ENCODE measurements at regions not wholly inside any gene's neighbourhood (a gene's known extent, or its start where the extent isn't known, plus 50 kb on each side); places are given as distances from the start of the nearest gene placed in this dataset.
A peak's percentile ranks its signal among the peaks of the same experiment; 100 is the strongest.

- Histone ChIP-seq H3K4me3 (ENCODE audit: insufficient read depth, low read length) (no peak overlapping the region), H2AFZ (ENCODE audit: low read length) (no peak overlapping the region), H3K4me2 (ENCODE audit: insufficient read depth, low read length) (peak overlapping the region; percentile 39), H3K9me3 (ENCODE audit: low read depth, low read length) (peaks cover 3% of the 10 kb centered on the region), H4K20me1 (ENCODE audit: insufficient read depth, low read length) (no peaks in the 10 kb centered on the region), H3K27ac (ENCODE audit: low read depth, low read length) (no peak overlapping the region), H3K36me3 (ENCODE audit: insufficient read depth, low read length) (no peaks in the 10 kb centered on the region), H3K79me2 (ENCODE audit: insufficient read depth, low read length) (no peaks in the 10 kb centered on the region), H3K4me1 (ENCODE audit: insufficient read depth, low read length) (peaks cover 10% of the 10 kb centered on the region), H3K27me3 (ENCODE audit: insufficient read depth, low read length) (no peaks in the 10 kb centered on the region)
- DNase-seq (ENCODE audit: insufficient read length, low spot score, missing footprints): no peak
- no peak for TF ChIP-seq CTCF (IDR thresholded peaks at IDR 0.05; ENCODE audit: extremely low read depth, low read depth, low read length)
These were observed 623.3 kb downstream of the HINT1 start for GRCh38 chr5:130541617-130542221.

GRCh38 chr5:130536691-130537090 is 628.4 kb downstream of the HINT1 start:
- DNase-seq (ENCODE audit: insufficient read length, low spot score, missing footprints): no peak
- no peak overlapping the region for H3K4me3 ChIP-seq (ENCODE audit: insufficient read depth, low read length)
- no peaks in the 10 kb centered on the region for H3K27me3 ChIP-seq (ENCODE audit: insufficient read depth, low read length)
- no peak overlapping the region for H2AFZ ChIP-seq (ENCODE audit: low read length)
- no peaks in the 10 kb centered on the region for H3K9me3 ChIP-seq (ENCODE audit: low read depth, low read length)
- H3K36me3 ChIP-seq (ENCODE audit: insufficient read depth, low read length): no peaks in the 10 kb centered on the region
- H3K27ac ChIP-seq (ENCODE audit: low read depth, low read length): no peak overlapping the region
- no peak for TF ChIP-seq CTCF (IDR thresholded peaks at IDR 0.05; ENCODE audit: extremely low read depth, low read depth, low read length)
- H3K4me1 ChIP-seq (ENCODE audit: insufficient read depth, low read length): peaks cover 2% of the 10 kb centered on the region
- no peaks in the 10 kb centered on the region for H4K20me1 ChIP-seq (ENCODE audit: insufficient read depth, low read length)
- H3K79me2 ChIP-seq (ENCODE audit: insufficient read depth, low read length): no peaks in the 10 kb centered on the region
- H3K4me2 ChIP-seq (ENCODE audit: insufficient read depth, low read length): no peak overlapping the region

GRCh38 chr5:130532786-130533185 is 628.5 kb downstream of the CHSY3 start:
- Histone ChIP-seq H4K20me1 (ENCODE audit: insufficient read depth, low read length) (no peaks in the 10 kb centered on the region), H3K79me2 (ENCODE audit: insufficient read depth, low read length) (no peaks in the 10 kb centered on the region), H3K27me3 (ENCODE audit: insufficient read depth, low read length) (no peaks in the 10 kb centered on the region), H3K4me2 (ENCODE audit: insufficient read depth, low read length) (no peak overlapping the region), H3K9me3 (ENCODE audit: low read depth, low read length) (no peaks in the 10 kb centered on the region), H3K36me3 (ENCODE audit: insufficient read depth, low read length) (no peaks in the 10 kb centered on the region), H2AFZ (ENCODE audit: low read length) (no peak overlapping the region), H3K27ac (ENCODE audit: low read depth, low read length) (no peak overlapping the region), H3K4me3 (ENCODE audit: insufficient read depth, low read length) (no peak overlapping the region), H3K4me1 (ENCODE audit: insufficient read depth, low read length) (peaks cover 7% of the 10 kb centered on the region)
- TF ChIP-seq CTCF (IDR thresholded peaks at IDR 0.05; ENCODE audit: extremely low read depth, low read depth, low read length): no peak
- peak; percentile 48 for DNase-seq (ENCODE audit: insufficient read length, low spot score, missing footprints)

- Histone ChIP-seq H4K20me1 (ENCODE audit: insufficient read depth, low read length) (no peaks in the 10 kb centered on the region), H3K4me2 (ENCODE audit: insufficient read depth, low read length) (no peak overlapping the region), H3K4me1 (ENCODE audit: insufficient read depth, low read length) (peaks cover 7% of the 10 kb centered on the region), H3K79me2 (ENCODE audit: insufficient read depth, low read length) (no peaks in the 10 kb centered on the region), H3K27me3 (ENCODE audit: insufficient read depth, low read length) (no peaks in the 10 kb centered on the region), H3K9me3 (ENCODE audit: low read depth, low read length) (no peaks in the 10 kb centered on the region), H3K4me3 (ENCODE audit: insufficient read depth, low read length) (no peak overlapping the region), H3K36me3 (ENCODE audit: insufficient read depth, low read length) (no peaks in the 10 kb centered on the region), H3K27ac (ENCODE audit: low read depth, low read length) (no peak overlapping the region), H2AFZ (ENCODE audit: low read length) (no peak overlapping the region)
- no peak for DNase-seq (ENCODE audit: insufficient read length, low spot score, missing footprints)
- TF ChIP-seq CTCF (IDR thresholded peaks at IDR 0.05; ENCODE audit: extremely low read depth, low read depth, low read length): no peak
These were observed 625.5 kb downstream of the CHSY3 start for GRCh38 chr5:130529511-130530485.
